HepG2 (cell line): ENCODE measurements at regions not wholly inside any gene's neighbourhood (a gene's known extent, or its start where the extent isn't known, plus 50 kb on each side); places are given as distances from the start of the nearest gene placed in this dataset.

ENCODE experiments used
- ATAC-seq: fragments of 200-7000 bp; cut with Tn5 transposase; 3 replicates; pipeline ENCODE4 v1.9.1; 2020; ENCODE audit warnings: mild to moderate bottlenecking, moderate library complexity
- BruUV-seq: library from RNA; stranded (reverse); fragments of 400-500 nt; replicated peaks from 2 replicates; lab custom pipeline; 2021; lab: Mats Ljungman, UMichigan
- CTCF ChIA-PET: fragments of 300-600 bp; formaldehyde crosslinking; extraction: SDS; loops from one replicate; lab custom pipeline; 2021; ENCODE audit warnings: low total read pairs, inconsistent platforms, low intra/inter-chr PET ratio; lab: Yijun Ruan, JAX
- POLR2A ChIA-PET: fragments of 350-600 bp; sonication (Branson Sonifier 250); formaldehyde crosslinking; loops from one replicate; lab custom pipeline; 2020; ENCODE audit warnings: antibody characterized with exemption, inconsistent platforms; lab: Yijun Ruan, JAX
- DNase-seq: peaks from one replicate; pipeline ENCODE4 v3.0.0-alpha.2; 2015; ENCODE audit warnings: low spot score
- FAIRE-seq: peaks from 3 replicates; lab custom pipeline; 2011; peaks lifted over from hg19 to GRCh38; lab: Jason Lieb, UNC
- H2AFZ ChIP-seq: one replicate; pipeline ENCODE4 v1.6.1; 2011; ENCODE audit warnings: low read length, inconsistent platforms
- H3K27ac ChIP-seq: fragments of 300-600 bp; 3 replicates; pipeline ENCODE4 v1.8.0; 2011; ENCODE audit warnings: mixed run types, mild to moderate bottlenecking, mixed read lengths, low read length, inconsistent platforms; ENCODE audit not compliant: insufficient read depth; ENCODE audit errors: extremely low read length
- H3K27me3 ChIP-seq, 2 experiments: fragments of 200-600 bp in 1 of 2; 2 replicates in 1 of 2; 3 replicates in 1 of 2; pipeline versions ENCODE4 v1.6.0 to v1.8.0; 2011; ENCODE audit warnings: low read length in 2 of 2, mild to moderate bottlenecking in 2 of 2, moderate library complexity in 2 of 2, inconsistent platforms in 1 of 2; ENCODE audit not compliant: insufficient read depth in 2 of 2, control insufficient read depth in 1 of 2
- H3K36me3 ChIP-seq, 2 experiments: fragments of 200-600 bp in 1 of 2; replicated peaks in 1 of 2; 2 replicates in 1 of 2; 3 replicates in 1 of 2; pipeline versions ENCODE4 v1.5.1 to v1.8.0; 2011; ENCODE audit warnings: low read length in 2 of 2, inconsistent platforms in 1 of 2; ENCODE audit not compliant: insufficient read depth in 2 of 2, control insufficient read depth in 1 of 2
- H3K4me1 ChIP-seq: 2 replicates; pipeline ENCODE4 v1.5.1; 2012; ENCODE audit warnings: low read length, inconsistent platforms; ENCODE audit not compliant: insufficient read depth
- H3K4me2 ChIP-seq: 2 replicates; pipeline ENCODE4 v1.6.0; 2011; ENCODE audit warnings: low read depth, low read length, inconsistent platforms
- H3K4me3 ChIP-seq, 3 experiments: fragments of 200-600 bp in 1 of 3; sonication (generic), shearing (Covaris generic) in 1 of 3; replicated peaks in 1 of 3; 2 replicates each; pipeline ENCODE4 v1.5.1; 2011 to 2016; ENCODE audit warnings: low read length in 3 of 3, inconsistent platforms in 2 of 3, low read depth in 2 of 3, mild to moderate bottlenecking in 2 of 3, control low read depth in 1 of 3, mixed read lengths in 1 of 3; ENCODE audit not compliant: insufficient read depth in 1 of 3
- H3K79me2 ChIP-seq: one replicate; pipeline ENCODE4 v1.6.1; 2011; ENCODE audit warnings: low read length, inconsistent platforms; ENCODE audit not compliant: insufficient read depth
- H3K9ac ChIP-seq: 2 replicates; pipeline ENCODE4 v1.6.0; 2011; ENCODE audit warnings: mild to moderate bottlenecking, low read depth, low read length, inconsistent platforms; ENCODE audit not compliant: insufficient read depth
- H3K9me3 ChIP-seq: 2 replicates; pipeline ENCODE4 v1.5.1; 2012; ENCODE audit warnings: mild to moderate bottlenecking, low read length
- H4K20me1 ChIP-seq: 2 replicates; pipeline ENCODE4 v1.6.0; 2011; ENCODE audit warnings: inconsistent platforms, mild to moderate bottlenecking, low read length, moderate library complexity; ENCODE audit not compliant: insufficient read depth
- ARNT2 ChIP-seq: sonication (generic); formaldehyde crosslinking; IDR thresholded peaks from 2 replicates; pipeline ENCODE4 v1.8.0; 2022; ENCODE audit warnings: mild to moderate bottlenecking, low read depth, missing genetic modification reagents, moderate library complexity
- HBP1 ChIP-seq: IDR thresholded peaks from 2 replicates; pipeline ENCODE4 v1.6.1; 2016; ENCODE audit warnings: low read depth, control low read depth
- MIER3 ChIP-seq: IDR thresholded peaks from 2 replicates; pipeline ENCODE4 v1.6.1; 2016; ENCODE audit warnings: missing compliant biosample characterization, borderline replicate concordance
- PITX1 ChIP-seq: sonication (generic); formaldehyde crosslinking; IDR thresholded peaks from 2 replicates; pipeline ENCODE4 v1.5.1; 2020; ENCODE audit warnings: mild to moderate bottlenecking, missing genetic modification reagents
- RFX1 ChIP-seq: fragments of 450-650 bp; IDR thresholded peaks from 2 replicates; pipeline ENCODE4 v1.6.1; 2017
- SNAPC4 ChIP-seq: sonication (generic); formaldehyde crosslinking; IDR thresholded peaks from 2 replicates; pipeline ENCODE4 v1.4.0; 2020; ENCODE audit warnings: mild to moderate bottlenecking, missing genetic modification reagents
- SP2 ChIP-seq: sonication (generic); formaldehyde crosslinking; IDR thresholded peaks from 2 replicates; pipeline ENCODE4 v1.5.1; 2020; ENCODE audit warnings: mild to moderate bottlenecking, missing genetic modification reagents
- WIZ ChIP-seq: sonication (generic); formaldehyde crosslinking; IDR thresholded peaks from 2 replicates; pipeline ENCODE4 v1.5.1; 2020; ENCODE audit warnings: mild to moderate bottlenecking, missing genetic modification reagents
- ZFP41 ChIP-seq: sonication (generic); formaldehyde crosslinking; IDR thresholded peaks from 2 replicates; pipeline ENCODE4 v1.4.0; 2020; ENCODE audit warnings: mild to moderate bottlenecking, missing genetic modification reagents, borderline replicate concordance
- ZMYM4 ChIP-seq: sonication (generic); formaldehyde crosslinking; IDR thresholded peaks from 2 replicates; pipeline ENCODE4 v1.8.1; 2023; ENCODE audit warnings: mild to moderate bottlenecking, missing genetic modification reagents
- ZNF343 ChIP-seq: sonication (generic); formaldehyde crosslinking; IDR thresholded peaks from 2 replicates; pipeline ENCODE4 v1.4.0; 2020; ENCODE audit warnings: mild to moderate bottlenecking, missing genetic modification reagents
- ZNF510 ChIP-seq: sonication (generic); formaldehyde crosslinking; IDR thresholded peaks from 2 replicates; pipeline ENCODE4 v1.4.0; 2020; ENCODE audit warnings: low read depth, mild to moderate bottlenecking, missing genetic modification reagents
- ZNF776 ChIP-seq: sonication (generic); formaldehyde crosslinking; IDR thresholded peaks from 2 replicates; pipeline ENCODE4 v1.4.0; 2020; ENCODE audit warnings: mild to moderate bottlenecking, missing genetic modification reagents
- WGBS: methylation state at CpG from one replicate; pipeline ENCODE4 v1.1.6; 2017; ENCODE audit warnings: low lambda C conversion rate; 5-methylcytosine and 5-hydroxymethylcytosine counted together
- in situ Hi-C: cut with HindIII; loops from 2 replicates; pipeline ENCODE4 v1.10.0; 2017; ENCODE audit warnings: low pct_unique_long_range_greater_than_20kb; ENCODE audit not compliant: extremely low pct_ligation_motif_present
- intact Hi-C: fragments of 100-400 bp; cut with micrococcal nuclease; formaldehyde crosslinking; loops from one replicate; pipeline ENCODE4 v1.10.0; 2022; ENCODE audit not compliant: unreplicated experiment
- TF ChIP-seq, protein P1 (sequence below): IDR thresholded peaks from 2 replicates; pipeline ENCODE4 v1.6.1; 2016; ENCODE audit warnings: missing compliant biosample characterization, missing genetic modification reagents, borderline replicate concordance
- TF ChIP-seq, protein P2 (sequence below): sonication (generic); formaldehyde crosslinking; IDR thresholded peaks from 2 replicates; pipeline ENCODE4 v1.4.0; 2020; ENCODE audit warnings: mild to moderate bottlenecking, missing genetic modification reagents
- TF ChIP-seq, protein P3 (sequence below): sonication (generic); formaldehyde crosslinking; IDR thresholded peaks from 2 replicates; pipeline ENCODE4 v1.8.0; 2022; ENCODE audit warnings: mild to moderate bottlenecking, missing genetic modification reagents, borderline replicate concordance

DNA sequence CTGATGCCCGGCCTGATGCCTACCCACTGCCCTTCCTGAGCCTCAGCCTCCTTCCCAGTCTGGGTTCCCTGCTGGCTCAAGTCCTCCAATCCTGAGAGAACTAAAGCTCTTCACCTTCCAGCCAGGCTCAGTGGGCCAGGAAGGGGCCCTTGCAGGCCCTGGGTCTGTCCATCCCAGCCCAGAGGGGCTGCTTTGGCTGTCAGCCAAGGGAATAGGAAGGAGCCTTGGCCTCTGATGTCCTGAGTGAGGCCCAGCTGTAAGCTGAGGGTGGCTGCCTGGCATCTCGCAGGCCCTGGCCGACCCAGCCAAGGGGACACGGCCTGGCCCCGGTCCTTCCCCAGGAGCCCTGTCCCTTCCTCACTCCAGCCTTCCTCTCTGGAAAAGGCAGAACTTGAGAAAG, 83.4 kb downstream of the DHCR7 start:
- Histone ChIP-seq H4K20me1 (no peaks in the 10 kb centered on the region), H3K27me3 (peaks cover 7 to 35% of the 10 kb centered on the region in 2 experiments), H3K4me1 (no peaks in the 10 kb centered on the region), H3K79me2 (no peaks in the 10 kb centered on the region), H3K9me3 (peaks cover 13% of the 10 kb centered on the region), H3K9ac (no peak overlapping the region), H2AFZ (no peak overlapping the region), H3K4me3 (no peak overlapping the region), H3K4me2 (no peak overlapping the region), H3K36me3 (no peaks in the 10 kb centered on the region), H3K27ac (no peak overlapping the region)
- FAIRE-seq (no peak), DNase-seq (no peak), ATAC-seq (no peak)
- intact Hi-C loops: no loop called here
- in situ Hi-C loops: no loop called here
- TF ChIP-seq RFX1 (no peak), HBP1 (CRISPR knock-in tag) (no peak), MIER3 (CRISPR knock-in tag) (no peak), ZNF776 (CRISPR knock-in tag) (no peak), ZFP41 (CRISPR knock-in tag) (no peak), SP2 (CRISPR knock-in tag) (no peak), SNAPC4 (CRISPR knock-in tag) (no peak), ZNF510 (CRISPR knock-in tag) (no peak), ZNF343 (CRISPR knock-in tag) (no peak), WIZ (CRISPR knock-in tag) (no peak), ARNT2 (CRISPR knock-in tag) (no peak), PITX1 (CRISPR knock-in tag) (no peak), ZMYM4 (no peak)
- TF ChIP-seq, protein P1, sequence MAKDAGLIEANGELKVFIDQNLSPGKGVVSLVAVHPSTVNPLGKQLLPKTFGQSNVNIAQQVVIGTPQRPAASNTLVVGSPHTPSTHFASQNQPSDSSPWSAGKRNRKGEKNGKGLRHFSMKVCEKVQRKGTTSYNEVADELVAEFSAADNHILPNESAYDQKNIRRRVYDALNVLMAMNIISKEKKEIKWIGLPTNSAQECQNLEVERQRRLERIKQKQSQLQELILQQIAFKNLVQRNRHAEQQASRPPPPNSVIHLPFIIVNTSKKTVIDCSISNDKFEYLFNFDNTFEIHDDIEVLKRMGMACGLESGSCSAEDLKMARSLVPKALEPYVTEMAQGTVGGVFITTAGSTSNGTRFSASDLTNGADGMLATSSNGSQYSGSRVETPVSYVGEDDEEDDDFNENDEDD (CRISPR knock-in tag): no peak
- TF ChIP-seq, protein P2, sequence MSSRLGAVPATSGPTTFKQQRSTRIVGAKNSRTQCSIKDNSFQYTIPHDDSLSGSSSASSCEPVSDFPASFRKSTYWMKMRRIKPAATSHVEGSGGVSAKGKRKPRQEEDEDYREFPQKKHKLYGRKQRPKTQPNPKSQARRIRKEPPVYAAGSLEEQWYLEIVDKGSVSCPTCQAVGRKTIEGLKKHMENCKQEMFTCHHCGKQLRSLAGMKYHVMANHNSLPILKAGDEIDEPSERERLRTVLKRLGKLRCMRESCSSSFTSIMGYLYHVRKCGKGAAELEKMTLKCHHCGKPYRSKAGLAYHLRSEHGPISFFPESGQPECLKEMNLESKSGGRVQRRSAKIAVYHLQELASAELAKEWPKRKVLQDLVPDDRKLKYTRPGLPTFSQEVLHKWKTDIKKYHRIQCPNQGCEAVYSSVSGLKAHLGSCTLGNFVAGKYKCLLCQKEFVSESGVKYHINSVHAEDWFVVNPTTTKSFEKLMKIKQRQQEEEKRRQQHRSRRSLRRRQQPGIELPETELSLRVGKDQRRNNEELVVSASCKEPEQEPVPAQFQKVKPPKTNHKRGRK (CRISPR knock-in tag): no peak
- TF ChIP-seq, protein P3, sequence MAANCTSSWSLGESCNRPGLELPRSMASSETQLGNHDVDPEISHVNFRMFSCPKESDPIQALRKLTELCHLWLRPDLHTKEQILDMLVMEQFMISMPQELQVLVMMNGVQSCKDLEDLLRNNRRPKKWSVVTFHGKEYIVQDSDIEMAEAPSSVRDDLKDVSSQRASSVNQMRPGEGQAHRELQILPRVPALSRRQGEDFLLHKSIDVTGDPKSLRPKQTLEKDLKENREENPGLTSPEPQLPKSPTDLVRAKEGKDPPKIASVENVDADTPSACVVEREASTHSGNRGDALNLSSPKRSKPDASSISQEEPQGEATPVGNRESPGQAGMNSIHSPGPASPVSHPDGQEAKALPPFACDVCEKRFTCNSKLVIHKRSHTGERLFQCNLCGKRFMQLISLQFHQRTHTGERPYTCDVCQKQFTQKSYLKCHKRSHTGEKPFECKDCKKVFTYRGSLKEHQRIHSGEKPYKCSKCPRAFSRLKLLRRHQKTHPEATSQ: no peak
- ChIA-PET POLR2A (no interaction called here), CTCF (no interaction called here)
- WGBS: 26% methylated on average over 5 of the region's 5 CpGs
- no TSS peak for BruUV-seq
